GM18873 (cell line): ENCODE measurements at regions not wholly inside any gene's neighbourhood (a gene's known extent, or its start where the extent isn't known, plus 50 kb on each side); places are given as distances from the start of the nearest gene placed in this dataset.
"Not testable (repeated sequence)": the region's sequence is repeated elsewhere in the genome, so short reads cannot be mapped to it uniquely, and the experiment has no call there.

Source experiments
- ATAC-seq: cut with Tn5 transposase; IDR thresholded peaks from one replicate; pipeline ENCODE4 v1.9.1; 2021; ENCODE audit warnings: mild to moderate bottlenecking, moderate library complexity, moderate number of reproducible peaks; ENCODE audit not compliant: unreplicated experiment, low FRiP score

GRCh38 chr13:24617256-24618010 is 62.8 kb upstream of the ATP12A start:
- ATAC-seq, result no peak

- peak; percentile 86 for ATAC-seq
Measured at GRCh38 chr13:24618011-24618955, 61.9 kb upstream of the ATP12A start.

GRCh38 chr13:24619282-24619681 is 60.9 kb upstream of the ATP12A start:
- no peak for ATAC-seq

- not testable (repeated sequence) for ATAC-seq
Measured at GRCh38 chr13:24622481-24623148, 57.6 kb upstream of the ATP12A start.

GRCh38 chr13:24623149-24623665 is 57.0 kb upstream of the ATP12A start:
- ATAC-seq, result no peak

GRCh38 chr13:24624363-24624762 is 55.8 kb upstream of the ATP12A start:
- no peak for ATAC-seq

GRCh38 chr13:24624801-24625231 is 55.4 kb upstream of the ATP12A start:
- no peak for ATAC-seq

- no peak for ATAC-seq
Measured at GRCh38 chr13:24625331-24625731, 54.9 kb upstream of the ATP12A start.

GRCh38 chr13:24625870-24626849 is 54.0 kb upstream of the ATP12A start:
- ATAC-seq, result no peak

- no peak for ATAC-seq
Measured at GRCh38 chr13:24627090-24627714, 53.0 kb upstream of the ATP12A start.

- ATAC-seq, result no peak
Measured at GRCh38 chr13:24627946-24628345, 52.3 kb upstream of the ATP12A start.

- no peak for ATAC-seq
Measured at GRCh38 chr13:24629320-24629719, 50.9 kb upstream of the ATP12A start.

- no peak for ATAC-seq
Measured at GRCh38 chr13:24630121-24630520, 50.1 kb upstream of the ATP12A start.
